IgD-negative memory B cell (primary cell): ENCODE measurements at regions not wholly inside any gene's neighbourhood (a gene's known extent, or its start where the extent isn't known, plus 50 kb on each side); places are given as distances from the start of the nearest gene placed in this dataset.
A peak's percentile ranks its signal among the peaks of the same experiment; 100 is the strongest.
"Not testable (repeated sequence)": the region's sequence is repeated elsewhere in the genome, so short reads cannot be mapped to it uniquely, and the experiment has no call there.

ENCODE experiments used
- H3K27ac Mint-ChIP-seq, 3 donors: one replicate each; pipeline ENCODE4 v1.8.0; 2020 to 2022; ENCODE audit warnings: mild to moderate bottlenecking in 3 of 3, mixed read lengths in 3 of 3, moderate library complexity in 1 of 3
- H3K27me3 Mint-ChIP-seq: one replicate; pipeline ENCODE4 v1.8.0; 2021; ENCODE audit warnings: mixed read lengths
- H3K36me3 Mint-ChIP-seq: one replicate; pipeline ENCODE4 v1.8.0; 2020; ENCODE audit warnings: mild to moderate bottlenecking, mixed read lengths
- H3K4me1 Mint-ChIP-seq, 3 donors: one replicate each; pipeline ENCODE4 v1.8.0; 2020 to 2022; ENCODE audit warnings: mixed read lengths in 3 of 3, mild to moderate bottlenecking in 1 of 3
- H3K4me3 Mint-ChIP-seq, 4 donors: one replicate each; pipeline ENCODE4 v1.8.0; 2020 to 2022; ENCODE audit warnings: mild to moderate bottlenecking in 4 of 4, mixed read lengths in 4 of 4, moderate library complexity in 3 of 4
- H3K9me3 Mint-ChIP-seq, 3 donors: one replicate each; pipeline ENCODE4 v1.8.0; 2020 to 2021; ENCODE audit warnings: mixed read lengths in 3 of 3, mild to moderate bottlenecking in 1 of 3

DNA sequence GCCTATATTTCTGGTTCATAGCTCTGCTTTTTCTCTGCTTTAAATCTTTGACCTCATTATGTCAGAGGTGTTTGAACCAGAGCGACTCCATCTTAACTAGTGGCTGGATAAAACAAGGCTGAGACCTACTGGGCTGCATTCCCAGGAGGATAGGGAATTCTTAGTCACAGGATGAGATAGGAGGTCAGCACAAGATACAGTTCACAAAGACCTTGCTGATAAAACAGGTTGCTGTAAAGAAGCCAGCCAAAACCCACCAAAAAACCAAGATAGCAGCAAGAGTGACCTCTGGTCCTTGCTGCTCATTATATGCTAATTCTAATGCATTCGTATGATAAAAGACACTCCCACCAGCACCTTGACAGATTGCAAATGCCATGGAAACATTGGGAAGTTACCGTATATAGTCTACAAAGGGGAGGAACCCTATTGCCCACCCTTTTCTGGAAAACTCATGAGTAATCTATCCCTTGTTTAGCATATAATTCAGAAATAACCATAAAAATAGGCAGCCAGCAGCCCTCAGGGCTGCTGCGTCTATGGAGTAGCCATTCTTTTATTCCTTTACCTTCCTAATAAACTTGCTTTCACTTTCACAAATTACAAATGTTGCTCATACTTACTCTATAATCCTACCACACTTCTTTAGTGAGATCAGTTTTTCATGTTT lies 193.9 kb downstream of the NAF1 start:
- Mint-ChIP-seq H3K36me3 (no peaks in the 10 kb centered on the region), H3K4me1 (no peaks in the 10 kb centered on the region), H3K9me3 (peaks cover 0 to 2% (median 0%) of the 10 kb centered on the region in 3 donors), H3K4me3 (no peak overlapping the region), H3K27me3 (no peaks in the 10 kb centered on the region), H3K27ac (no peak overlapping the region)

DNA sequence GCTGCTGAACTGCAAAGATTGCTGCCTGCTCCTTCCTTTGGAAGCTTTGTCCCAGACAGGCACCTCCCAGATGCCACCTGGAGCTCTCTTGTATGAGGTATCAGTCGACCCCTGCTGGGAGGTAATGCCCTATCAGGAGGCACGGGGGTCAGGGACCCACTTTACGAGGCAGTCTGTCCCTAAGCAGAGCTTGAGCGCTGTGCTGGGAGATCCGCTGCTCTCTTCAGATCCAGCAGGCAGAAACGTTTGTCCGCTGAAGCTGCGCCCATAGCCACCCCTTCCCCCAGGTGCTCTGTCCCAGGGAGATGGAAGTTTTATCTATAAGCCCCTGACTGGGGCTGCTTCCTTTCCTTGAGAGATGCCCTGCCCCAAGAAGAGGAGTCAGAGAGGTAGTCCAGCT lies 197.5 kb downstream of the NAF1 start:
- H3K4me3 Mint-ChIP-seq, result no peak overlapping the region
- H3K27ac Mint-ChIP-seq, result no peak overlapping the region
- peaks cover 0 to 10% (median 4%) of the 10 kb centered on the region in 3 donors for H3K9me3 Mint-ChIP-seq
- no peaks in the 10 kb centered on the region for H3K4me1 Mint-ChIP-seq
- H3K27me3 Mint-ChIP-seq, result no peaks in the 10 kb centered on the region
- no peaks in the 10 kb centered on the region for H3K36me3 Mint-ChIP-seq

DNA sequence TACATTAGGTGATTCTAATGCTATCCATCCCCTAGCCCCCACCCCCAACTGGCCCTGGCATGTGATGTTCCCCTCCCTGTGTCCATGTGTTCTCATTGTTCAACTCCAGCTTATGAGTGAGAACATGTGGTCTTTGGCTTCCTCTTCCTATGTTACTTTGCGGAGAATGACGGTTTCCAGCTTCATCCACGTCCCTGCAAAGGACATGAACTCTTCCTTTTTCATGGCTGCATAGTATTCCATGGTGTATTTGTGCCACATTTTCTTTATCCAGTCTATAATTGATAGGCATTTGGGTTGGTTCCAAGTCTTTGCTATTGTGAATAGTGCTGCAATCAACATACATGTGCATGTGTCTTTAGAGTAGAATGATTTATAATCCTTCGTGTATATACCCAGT lies 200.7 kb downstream of the NAF1 start:
- H3K9me3 Mint-ChIP-seq, result peaks cover 0 to 10% (median 4%) of the 10 kb centered on the region in 3 donors
- H3K27ac Mint-ChIP-seq, H3K4me1 Mint-ChIP-seq, H3K4me3 Mint-ChIP-seq, H3K27me3 Mint-ChIP-seq, H3K36me3 Mint-ChIP-seq: not testable (repeated sequence)

DNA sequence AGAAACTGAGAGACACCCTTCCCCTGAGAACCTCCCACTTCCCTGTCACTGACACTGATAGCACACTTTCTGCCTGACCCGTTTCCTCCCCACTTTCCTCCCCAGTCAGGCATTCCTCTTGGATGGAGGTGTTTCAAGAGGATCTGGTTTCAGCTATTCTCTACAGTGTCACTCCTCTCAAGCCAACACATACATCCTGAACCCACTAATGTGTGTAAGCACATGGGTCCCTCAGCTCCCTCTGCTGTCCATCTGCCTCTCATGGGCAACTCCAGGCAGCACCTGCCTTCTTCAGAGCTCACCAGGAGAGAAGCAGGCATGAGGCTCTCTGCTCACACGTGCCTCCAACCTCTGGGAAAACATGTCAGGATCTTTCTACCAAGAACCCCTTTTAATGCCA lies 207.6 kb downstream of the NAF1 start:
- no peaks in the 10 kb centered on the region for H3K36me3 Mint-ChIP-seq
- H3K4me3 Mint-ChIP-seq, result no peak overlapping the region
- H3K27me3 Mint-ChIP-seq, result peaks cover 4% of the 10 kb centered on the region
- peak overlapping the region in 1 of 3 donors; percentile 59 for H3K27ac Mint-ChIP-seq
- no peaks in the 10 kb centered on the region for H3K9me3 Mint-ChIP-seq
- H3K4me1 Mint-ChIP-seq, result no peaks in the 10 kb centered on the region

DNA sequence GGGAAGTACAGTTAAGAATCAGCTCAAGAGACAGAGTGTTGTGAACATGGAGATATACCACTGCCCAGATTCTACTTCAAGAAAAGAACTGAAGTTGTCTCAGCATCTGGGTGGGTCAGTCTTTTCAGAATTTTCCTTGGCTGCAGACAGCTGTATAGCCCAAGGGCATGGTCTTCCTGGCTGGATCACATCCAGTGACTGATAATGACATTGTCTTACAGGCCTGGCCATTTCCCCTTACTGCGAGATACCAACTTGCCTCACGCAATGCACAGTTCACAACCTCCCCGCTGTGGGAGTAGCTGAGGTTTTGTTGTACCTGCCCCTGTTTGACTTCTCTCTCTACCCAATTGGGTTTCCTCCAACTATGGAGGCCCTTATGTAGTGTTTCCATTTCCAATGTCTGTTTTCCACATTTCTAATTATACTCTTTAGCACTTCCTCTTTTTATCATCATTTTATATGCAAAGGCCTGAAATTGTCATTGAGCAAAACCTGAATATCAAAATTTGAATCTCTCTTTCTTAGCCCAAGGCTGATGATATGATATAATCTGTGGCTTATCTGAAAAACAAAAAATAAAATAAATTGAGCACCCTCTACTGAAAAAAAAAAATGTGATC lies 209.1 kb downstream of the NAF1 start:
- peaks cover 4% of the 10 kb centered on the region for H3K27me3 Mint-ChIP-seq
- no peak overlapping the region for H3K27ac Mint-ChIP-seq
- H3K9me3 Mint-ChIP-seq, result no peaks in the 10 kb centered on the region
- H3K36me3 Mint-ChIP-seq, result no peaks in the 10 kb centered on the region
- no peak overlapping the region for H3K4me3 Mint-ChIP-seq
- H3K4me1 Mint-ChIP-seq, result no peaks in the 10 kb centered on the region

DNA sequence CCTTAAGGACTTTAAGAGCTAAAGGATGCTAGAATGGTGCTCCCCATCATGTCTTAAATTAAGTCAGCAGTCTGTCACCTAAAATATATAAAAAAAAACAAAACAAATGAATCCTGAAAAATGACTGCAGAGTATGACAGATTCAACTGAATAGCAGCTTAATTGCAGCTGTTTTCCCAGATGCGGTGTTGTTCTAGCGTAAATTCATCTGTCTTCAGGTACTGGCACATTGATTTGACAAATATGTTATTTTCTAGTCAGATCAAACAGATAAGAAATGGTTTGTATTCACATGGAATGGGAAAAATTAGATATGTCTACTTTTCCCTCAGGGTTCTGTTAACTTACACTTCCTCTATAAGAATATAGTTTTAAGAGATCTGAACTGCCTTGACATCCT lies 211.7 kb downstream of the NAF1 start:
- Mint-ChIP-seq H3K4me3 (no peak overlapping the region), H3K4me1 (no peaks in the 10 kb centered on the region), H3K36me3 (no peaks in the 10 kb centered on the region), H3K27ac (no peak overlapping the region), H3K27me3 (peaks cover 4% of the 10 kb centered on the region), H3K9me3 (no peaks in the 10 kb centered on the region)

DNA sequence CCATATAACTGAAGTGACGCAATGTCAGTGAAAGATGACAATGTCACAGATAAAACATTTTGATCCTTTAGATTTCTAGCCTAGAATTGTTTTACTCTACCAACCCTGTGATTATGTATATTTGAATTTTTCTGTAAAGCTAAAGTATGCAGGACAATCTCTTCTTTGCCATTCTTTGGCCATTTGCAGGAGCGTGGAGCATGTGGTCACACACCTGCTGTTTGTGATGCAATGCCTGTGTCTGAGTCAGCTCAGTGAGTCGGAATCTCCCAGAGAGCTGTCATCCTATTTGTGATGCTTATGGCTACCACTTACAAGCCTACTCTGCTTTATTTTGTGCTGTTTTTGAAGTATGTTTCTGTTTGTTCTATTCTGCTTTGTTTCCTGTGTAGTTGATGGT lies 214.5 kb downstream of the NAF1 start:
- Mint-ChIP-seq H3K4me3 (no peak overlapping the region), H3K9me3 (no peaks in the 10 kb centered on the region), H3K27ac (no peak overlapping the region), H3K27me3 (peaks cover 1% of the 10 kb centered on the region), H3K36me3 (no peaks in the 10 kb centered on the region), H3K4me1 (no peaks in the 10 kb centered on the region)

DNA sequence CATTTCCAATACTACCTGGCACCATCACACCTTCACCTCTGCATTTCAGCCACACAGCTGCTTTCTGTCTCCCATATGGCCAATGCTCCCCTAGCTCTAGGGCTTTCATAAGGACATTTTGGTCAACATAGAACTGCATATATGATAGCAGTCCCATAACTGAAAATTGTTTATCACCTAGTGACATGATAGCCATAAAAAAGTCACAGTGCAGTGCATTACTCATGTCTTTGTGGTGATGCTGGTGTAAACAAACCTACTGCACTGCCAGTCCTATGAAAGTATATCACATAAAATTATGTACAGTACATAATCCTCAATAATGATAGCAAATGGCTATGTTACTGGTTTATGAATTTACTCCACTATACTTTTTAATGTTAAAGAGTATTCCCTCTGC lies 221.0 kb downstream of the NAF1 start:
- Mint-ChIP-seq H3K27me3 (no peaks in the 10 kb centered on the region), H3K4me3 (no peak overlapping the region), H3K4me1 (no peaks in the 10 kb centered on the region), H3K36me3 (no peaks in the 10 kb centered on the region), H3K9me3 (no peaks in the 10 kb centered on the region), H3K27ac (no peak overlapping the region)

DNA sequence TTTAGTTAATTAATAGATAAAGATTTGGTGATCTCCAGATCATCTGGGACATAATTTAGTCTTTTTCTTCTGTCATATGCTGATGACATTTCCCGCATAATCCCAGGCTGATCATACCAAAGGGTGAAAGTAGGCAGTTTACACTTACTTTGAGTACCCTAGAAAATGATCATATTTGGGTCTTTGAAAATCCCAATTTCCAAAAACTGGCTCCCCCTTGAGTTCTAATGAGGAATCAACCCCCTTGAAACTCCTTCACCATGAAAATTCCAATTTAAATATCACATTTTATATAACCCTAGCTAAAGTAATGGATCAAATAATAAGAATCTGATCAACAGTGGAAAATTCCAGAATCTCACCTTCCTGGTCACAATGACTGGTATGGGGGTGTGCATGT lies 223.4 kb downstream of the NAF1 start:
- no peaks in the 10 kb centered on the region for H3K27me3 Mint-ChIP-seq
- H3K36me3 Mint-ChIP-seq, result no peaks in the 10 kb centered on the region
- H3K27ac Mint-ChIP-seq, result no peak overlapping the region
- H3K4me1 Mint-ChIP-seq, result no peaks in the 10 kb centered on the region
- H3K9me3 Mint-ChIP-seq, result no peaks in the 10 kb centered on the region
- no peak overlapping the region for H3K4me3 Mint-ChIP-seq

DNA sequence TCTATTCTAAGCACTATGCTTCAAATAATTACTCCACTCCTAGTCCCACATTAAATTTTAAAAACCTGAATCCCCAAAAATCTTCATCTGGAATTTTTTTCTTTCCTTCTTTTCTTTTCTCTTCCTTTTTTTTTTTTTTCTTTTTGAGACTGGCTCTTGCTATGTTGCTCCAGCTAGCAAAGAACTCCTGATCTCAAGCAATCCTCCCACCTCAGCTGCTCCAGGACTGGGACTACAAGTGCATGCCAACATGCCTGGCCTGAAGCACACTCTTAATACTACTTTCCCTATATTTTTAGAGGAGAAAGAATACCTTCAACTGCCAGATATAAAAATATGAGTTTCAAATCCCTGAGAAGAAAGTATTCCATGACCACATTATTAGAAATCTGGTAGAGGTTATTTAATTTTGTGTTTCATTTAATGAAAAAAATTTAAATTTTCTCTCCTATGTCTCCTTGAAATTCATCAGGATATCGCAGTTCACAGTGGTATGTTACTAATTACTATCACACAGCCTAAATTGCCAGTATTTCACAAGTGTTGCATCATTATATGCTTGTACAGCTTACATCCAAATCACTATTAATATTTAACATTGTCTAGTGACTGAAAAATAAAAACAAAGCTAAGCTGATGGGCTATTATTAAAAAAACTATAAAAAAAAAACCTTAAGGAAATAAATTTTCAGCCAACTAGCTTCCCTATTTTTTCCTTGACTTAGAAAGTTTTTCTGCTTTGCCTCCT lies 227.8 kb downstream of the NAF1 start:
- Mint-ChIP-seq H3K27ac (no peak overlapping the region), H3K36me3 (no peaks in the 10 kb centered on the region), H3K9me3 (no peaks in the 10 kb centered on the region), H3K4me3 (peak overlapping the region in 1 of 4 donors; percentile 38), H3K4me1 (no peaks in the 10 kb centered on the region), H3K27me3 (no peaks in the 10 kb centered on the region)

DNA sequence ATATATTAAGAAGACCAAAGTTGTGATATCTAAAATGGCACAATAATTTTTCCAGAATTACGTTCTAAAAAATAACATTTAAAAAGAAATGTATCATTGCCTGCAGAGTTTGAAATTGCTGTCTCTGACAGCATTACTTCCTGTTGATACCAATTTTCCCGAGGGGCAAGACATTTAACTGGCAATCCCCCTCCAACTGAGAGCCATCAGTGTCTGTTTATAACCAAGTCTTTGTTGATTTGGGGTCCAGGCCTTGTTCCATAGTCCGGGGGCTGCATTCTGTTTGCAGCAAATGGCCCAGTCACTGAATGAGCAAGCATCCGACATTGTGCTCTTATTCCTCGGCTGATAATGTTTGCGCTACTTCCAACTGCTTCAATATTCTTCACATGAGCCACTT lies 231.5 kb downstream of the NAF1 start:
- Mint-ChIP-seq H3K36me3 (no peaks in the 10 kb centered on the region), H3K27me3 (no peaks in the 10 kb centered on the region), H3K9me3 (no peaks in the 10 kb centered on the region), H3K4me1 (no peaks in the 10 kb centered on the region), H3K4me3 (no peak overlapping the region), H3K27ac (no peak overlapping the region)

DNA sequence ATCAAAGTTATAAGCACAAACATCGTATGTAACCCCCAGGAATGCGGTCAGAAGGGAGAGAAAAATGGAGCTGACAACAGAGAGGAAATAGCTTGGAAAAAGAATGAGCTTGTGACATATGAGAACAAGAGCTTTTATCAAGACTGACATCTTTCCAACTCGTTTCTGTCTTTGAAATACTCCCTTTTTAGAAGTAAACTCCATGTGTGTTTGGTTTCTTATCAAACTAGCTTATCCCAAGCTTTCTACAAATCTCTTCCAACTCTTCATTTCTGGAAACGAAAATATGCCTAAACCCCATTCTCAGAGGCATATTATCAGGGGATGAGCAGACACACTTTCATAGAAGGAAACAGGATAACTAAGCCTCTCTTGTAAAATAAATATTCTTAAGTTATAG lies 235.4 kb downstream of the NAF1 start:
- no peak overlapping the region for H3K4me3 Mint-ChIP-seq
- H3K27me3 Mint-ChIP-seq, result no peaks in the 10 kb centered on the region
- no peaks in the 10 kb centered on the region for H3K36me3 Mint-ChIP-seq
- H3K9me3 Mint-ChIP-seq, result peaks cover 0 to 3% (median 0%) of the 10 kb centered on the region in 3 donors
- no peaks in the 10 kb centered on the region for H3K4me1 Mint-ChIP-seq
- H3K27ac Mint-ChIP-seq, result no peak overlapping the region

DNA sequence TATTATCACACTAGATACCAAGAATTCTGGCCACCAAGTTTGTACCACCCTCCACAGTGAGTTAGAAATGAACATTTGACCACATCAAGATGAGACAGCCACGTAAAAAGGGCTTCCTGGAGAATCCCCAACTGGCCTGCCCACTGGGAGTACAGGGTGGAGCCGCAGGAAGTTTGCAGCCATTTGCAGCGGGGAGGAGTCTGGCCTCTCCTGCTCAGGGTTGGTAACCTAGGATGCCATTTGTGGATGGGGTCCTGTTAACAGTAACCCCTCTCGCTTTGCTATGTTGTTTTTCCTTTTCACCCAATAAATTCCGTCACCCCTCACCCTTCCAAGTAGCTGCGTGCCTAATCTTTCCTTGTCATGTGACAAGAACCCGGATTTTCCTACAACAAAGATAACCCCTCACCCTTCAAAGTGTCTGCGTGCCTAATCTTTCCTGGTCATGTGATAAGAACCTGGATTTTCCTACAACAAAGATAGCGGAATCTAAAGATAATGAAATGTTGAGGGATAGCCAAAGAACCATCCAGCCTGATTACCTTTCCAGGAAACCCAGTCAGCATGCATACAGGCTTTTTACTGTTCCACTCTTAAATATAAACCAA lies 245.4 kb downstream of the NAF1 start:
- H3K36me3 Mint-ChIP-seq, result no peaks in the 10 kb centered on the region
- H3K27ac Mint-ChIP-seq, result no peak overlapping the region
- peaks cover 0 to 10% (median 7%) of the 10 kb centered on the region in 3 donors for H3K9me3 Mint-ChIP-seq
- no peak overlapping the region for H3K4me3 Mint-ChIP-seq
- H3K4me1 Mint-ChIP-seq, result no peaks in the 10 kb centered on the region
- no peaks in the 10 kb centered on the region for H3K27me3 Mint-ChIP-seq

DNA sequence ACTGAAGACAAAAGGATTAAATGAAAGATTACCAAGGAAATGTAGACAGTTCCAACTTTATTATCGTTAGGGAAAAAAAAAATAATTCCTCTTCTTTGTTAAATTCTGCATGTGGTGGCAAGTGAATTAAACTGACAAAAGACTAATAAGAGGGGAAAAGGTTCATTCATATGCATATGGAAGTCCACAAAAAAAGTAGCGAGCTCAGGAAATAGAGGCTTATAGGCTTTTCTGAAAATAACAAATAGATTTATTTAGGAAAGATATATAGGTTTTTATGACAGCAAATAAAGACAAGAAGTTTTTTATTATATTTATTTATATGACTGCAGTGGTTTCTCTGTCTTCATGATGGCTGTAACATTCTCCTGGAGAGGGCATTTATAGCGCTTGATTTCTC lies 246.0 kb downstream of the NAF1 start:
- H3K4me3 Mint-ChIP-seq, result no peak overlapping the region
- no peaks in the 10 kb centered on the region for H3K4me1 Mint-ChIP-seq
- H3K27me3 Mint-ChIP-seq, result no peaks in the 10 kb centered on the region
- H3K9me3 Mint-ChIP-seq, result peaks cover 0 to 12% (median 12%) of the 10 kb centered on the region in 3 donors
- H3K27ac Mint-ChIP-seq, result no peak overlapping the region
- H3K36me3 Mint-ChIP-seq, result no peaks in the 10 kb centered on the region

DNA sequence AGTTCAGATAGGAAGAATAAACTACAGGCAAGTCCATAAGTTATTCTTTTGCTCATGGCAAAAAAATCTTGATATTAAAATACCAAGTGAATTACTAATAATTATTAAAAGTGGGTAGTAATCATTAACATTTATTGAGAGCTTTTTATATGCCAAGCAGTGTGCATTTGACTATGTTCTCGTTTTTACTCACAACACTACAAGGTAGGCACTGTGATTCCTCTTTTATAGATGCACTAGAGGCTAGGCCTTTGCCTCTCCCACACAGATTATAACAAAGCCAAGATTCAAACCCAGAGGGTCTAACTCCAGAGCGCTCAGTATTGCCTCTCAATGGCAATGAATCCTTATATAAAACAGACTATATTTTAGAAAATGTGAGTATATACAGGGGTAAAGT lies 254.2 kb downstream of the NAF1 start:
- Mint-ChIP-seq H3K27me3 (peaks cover 5% of the 10 kb centered on the region), H3K4me1 (no peaks in the 10 kb centered on the region), H3K4me3 (no peak overlapping the region), H3K27ac (no peak overlapping the region), H3K36me3 (peaks cover 1% of the 10 kb centered on the region), H3K9me3 (peaks cover 1 to 19% (median 10%) of the 10 kb centered on the region in 3 donors)
